Rectal smooth muscle tissue (tissue), 1 donor: ENCODE measurements at regions not wholly inside any gene's neighbourhood (a gene's known extent, or its start where the extent isn't known, plus 50 kb on each side); places are given as distances from the start of the nearest gene placed in this dataset.

ENCODE experiments used
- H3K27ac ChIP-seq: one replicate; pipeline ENCODE4 v1.7.0; 2013; ENCODE audit warnings: low read depth, low read length, inconsistent platforms
- H3K27me3 ChIP-seq: one replicate; pipeline ENCODE4 v1.7.0; 2013; ENCODE audit warnings: low read length; ENCODE audit not compliant: control insufficient read depth, insufficient read depth
- H3K36me3 ChIP-seq: one replicate; pipeline ENCODE4 v1.7.0; 2013; ENCODE audit warnings: low read length; ENCODE audit not compliant: control insufficient read depth, insufficient read depth
- H3K4me1 ChIP-seq: one replicate; pipeline ENCODE4 v1.7.0; 2013; ENCODE audit warnings: low read length; ENCODE audit not compliant: control insufficient read depth, insufficient read depth
- H3K4me3 ChIP-seq: one replicate; pipeline ENCODE4 v1.7.0; 2013; ENCODE audit warnings: low read length
- H3K9ac ChIP-seq: one replicate; pipeline ENCODE4 v1.7.0; 2013; ENCODE audit warnings: low read length

DNA sequence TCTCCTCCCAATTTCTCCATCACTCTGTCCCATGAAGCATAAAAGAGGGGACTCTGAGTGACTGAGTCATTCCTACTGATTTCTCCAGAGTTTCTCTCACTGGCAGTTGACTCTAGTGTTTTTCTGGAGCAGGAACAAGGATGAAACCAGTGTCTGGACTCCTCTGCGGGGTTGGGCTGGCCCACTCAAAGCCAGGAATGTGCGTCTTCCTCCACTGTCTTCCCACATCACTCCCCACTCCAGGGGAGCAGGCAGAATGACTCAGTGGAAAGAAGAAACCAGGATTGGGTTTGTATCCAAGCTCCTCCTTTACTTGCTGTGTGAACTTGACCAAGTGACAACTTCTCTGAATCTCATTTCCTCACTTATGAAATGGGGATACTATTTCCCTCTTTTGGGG lies 497.5 kb upstream of the SALL1 start:
- no peak overlapping the region for H3K4me3 ChIP-seq
- no peaks in the 10 kb centered on the region for H3K4me1 ChIP-seq
- H3K27ac ChIP-seq: no peak overlapping the region
- H3K27me3 ChIP-seq: no peaks in the 10 kb centered on the region
- H3K9ac ChIP-seq: no peak overlapping the region
- H3K36me3 ChIP-seq: no peaks in the 10 kb centered on the region

DNA sequence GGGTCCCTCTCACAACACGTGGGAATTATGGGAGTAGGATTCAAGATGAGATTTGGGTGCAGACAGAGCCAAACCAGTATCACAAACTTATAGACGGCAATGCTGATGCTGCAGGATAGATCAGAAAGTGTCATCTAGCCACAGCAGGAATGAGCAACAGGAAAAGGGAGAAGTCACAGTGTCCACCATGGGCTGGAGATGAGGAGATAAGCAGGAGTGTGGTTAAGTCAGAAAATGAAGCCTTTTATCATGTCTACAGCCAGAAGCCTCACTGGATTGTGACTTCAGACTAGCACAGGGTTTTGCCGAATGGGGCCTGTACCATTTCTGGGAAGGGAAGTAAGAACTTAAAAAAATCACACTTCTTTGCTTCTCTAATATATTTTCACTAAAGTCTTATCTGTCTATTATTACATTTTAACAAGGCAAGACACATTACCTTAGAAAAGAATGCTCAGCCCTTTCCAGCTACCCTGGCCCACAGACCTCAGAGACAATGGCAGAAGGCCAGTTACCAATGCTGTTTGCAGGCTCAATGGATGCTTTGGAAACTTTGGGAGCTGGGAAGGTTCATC lies 490.2 kb upstream of the SALL1 start:
- Histone ChIP-seq H3K4me1 (no peaks in the 10 kb centered on the region), H3K4me3 (no peak overlapping the region), H3K9ac (no peak overlapping the region), H3K27ac (no peak overlapping the region), H3K36me3 (no peaks in the 10 kb centered on the region), H3K27me3 (no peaks in the 10 kb centered on the region)

DNA sequence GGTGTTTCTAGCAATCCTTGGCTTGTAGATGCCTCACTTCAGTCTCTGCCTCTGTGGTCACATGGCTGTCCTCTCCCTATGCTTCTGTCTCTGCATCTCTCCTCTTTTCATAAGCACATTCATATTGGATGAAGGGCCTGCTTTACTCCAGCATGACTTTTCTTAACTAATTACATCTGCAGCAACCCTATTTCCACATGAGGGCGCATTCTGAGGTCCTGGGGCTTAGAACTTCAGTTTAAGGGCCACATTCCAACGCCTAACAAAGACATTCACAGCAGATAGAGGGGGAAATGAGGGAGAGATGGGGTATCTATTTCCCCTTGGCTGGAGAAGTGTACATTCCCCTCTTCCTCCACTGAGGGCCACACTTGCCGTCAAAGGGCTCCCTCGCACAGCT lies 489.1 kb upstream of the SALL1 start:
- H3K4me1 ChIP-seq: no peaks in the 10 kb centered on the region
- H3K27ac ChIP-seq: no peak overlapping the region
- no peaks in the 10 kb centered on the region for H3K27me3 ChIP-seq
- H3K36me3 ChIP-seq: no peaks in the 10 kb centered on the region
- H3K4me3 ChIP-seq: no peak overlapping the region
- no peak overlapping the region for H3K9ac ChIP-seq

DNA sequence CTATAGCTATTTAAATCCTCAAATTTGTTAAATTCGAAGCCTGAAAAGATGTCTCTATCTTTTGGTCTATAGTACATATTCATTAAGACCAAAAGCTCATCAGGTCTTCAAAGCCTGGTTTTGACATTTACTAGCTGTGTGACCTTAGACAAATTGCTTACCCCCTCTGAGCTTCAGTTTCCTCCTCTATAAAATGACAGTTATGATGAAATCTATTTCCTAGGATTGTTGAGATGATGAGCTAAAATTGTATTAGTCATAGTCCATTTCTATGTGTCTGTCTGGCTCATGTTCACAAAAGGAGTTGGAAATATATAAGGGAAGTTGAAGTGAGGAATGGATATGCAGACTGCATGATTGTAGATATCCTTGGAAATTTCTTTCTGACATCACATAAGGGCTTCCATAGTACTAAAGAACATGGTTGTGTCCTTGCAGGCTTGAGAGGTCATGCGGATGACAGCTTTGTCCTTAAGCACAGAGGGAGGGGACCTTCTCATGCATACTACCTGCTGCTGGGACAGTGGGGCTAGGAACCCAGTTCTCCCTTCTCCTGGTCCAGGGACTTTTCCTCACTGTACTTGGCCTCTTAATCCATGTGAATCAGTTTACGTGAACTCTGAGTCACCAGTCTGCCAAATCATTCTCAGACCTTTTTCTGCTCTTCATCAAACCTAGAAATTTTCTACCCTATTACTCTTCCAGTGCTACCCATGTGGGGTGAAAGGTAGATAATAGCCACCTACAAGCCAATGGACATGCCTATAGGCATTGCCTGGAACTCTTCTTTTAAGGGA lies 487.5 kb upstream of the SALL1 start:
- no peak overlapping the region for H3K27ac ChIP-seq
- no peak overlapping the region for H3K9ac ChIP-seq
- H3K27me3 ChIP-seq: no peaks in the 10 kb centered on the region
- no peaks in the 10 kb centered on the region for H3K4me1 ChIP-seq
- H3K4me3 ChIP-seq: no peak overlapping the region
- H3K36me3 ChIP-seq: no peaks in the 10 kb centered on the region

DNA sequence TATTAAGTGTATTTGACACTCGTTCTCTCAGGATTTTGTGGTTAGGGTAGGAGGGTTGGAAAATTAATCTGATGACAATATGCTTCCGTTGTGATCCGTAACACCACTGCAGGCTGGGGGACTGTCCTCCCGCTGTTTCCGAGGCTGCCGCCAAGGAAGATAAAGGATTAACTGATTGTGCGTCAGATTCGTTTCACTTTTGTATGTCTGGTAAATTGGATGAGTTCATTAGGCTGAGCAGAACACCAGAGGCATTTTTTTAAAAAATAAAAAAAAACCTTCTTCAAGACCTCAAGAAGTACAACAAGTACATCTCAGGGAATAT lies 486.7 kb upstream of the SALL1 start:
- Histone ChIP-seq H3K27ac (no peak overlapping the region), H3K4me1 (no peaks in the 10 kb centered on the region), H3K36me3 (no peaks in the 10 kb centered on the region), H3K4me3 (no peak overlapping the region), H3K9ac (no peak overlapping the region), H3K27me3 (no peaks in the 10 kb centered on the region)

DNA sequence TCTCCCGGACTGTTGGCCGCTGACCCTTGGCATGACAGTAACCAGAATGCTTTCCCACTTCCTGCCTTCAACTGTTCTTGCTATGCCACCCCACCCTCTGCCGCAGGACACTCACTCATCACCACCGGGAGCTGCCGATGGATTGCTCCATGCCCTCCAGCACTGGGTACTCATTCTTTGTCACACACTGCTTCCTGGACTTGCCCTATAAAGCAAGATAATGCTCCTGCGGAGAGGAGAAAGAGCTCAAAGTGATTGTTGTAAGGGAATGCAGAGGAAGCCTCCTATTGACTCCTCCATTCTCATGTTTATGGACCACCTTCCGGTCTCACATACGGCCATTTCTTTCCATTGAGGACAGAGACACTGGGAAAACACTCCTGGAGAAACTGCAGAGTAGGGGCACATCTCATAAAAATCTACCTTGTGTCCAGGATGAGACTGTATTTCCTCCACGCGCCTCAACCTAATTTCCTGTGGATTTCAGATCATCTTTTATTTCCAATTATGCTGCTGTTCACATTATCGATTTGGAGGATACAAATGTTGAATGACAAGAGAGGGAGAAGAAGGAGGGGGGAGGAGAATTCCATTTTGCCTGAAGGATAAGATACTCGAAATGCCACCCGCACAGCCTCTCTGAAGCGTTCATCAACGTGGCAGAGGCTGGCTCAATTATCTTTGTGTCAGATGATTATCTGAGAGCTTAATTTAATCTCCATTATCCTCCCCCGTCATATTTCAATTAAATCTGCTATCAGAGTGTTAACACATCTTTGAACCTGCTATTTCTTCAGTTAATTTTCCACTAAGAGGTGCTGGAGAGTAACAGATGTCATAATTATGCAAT lies 486.1 kb upstream of the SALL1 start:
- H3K4me3 ChIP-seq: no peak overlapping the region
- no peak overlapping the region for H3K9ac ChIP-seq

DNA sequence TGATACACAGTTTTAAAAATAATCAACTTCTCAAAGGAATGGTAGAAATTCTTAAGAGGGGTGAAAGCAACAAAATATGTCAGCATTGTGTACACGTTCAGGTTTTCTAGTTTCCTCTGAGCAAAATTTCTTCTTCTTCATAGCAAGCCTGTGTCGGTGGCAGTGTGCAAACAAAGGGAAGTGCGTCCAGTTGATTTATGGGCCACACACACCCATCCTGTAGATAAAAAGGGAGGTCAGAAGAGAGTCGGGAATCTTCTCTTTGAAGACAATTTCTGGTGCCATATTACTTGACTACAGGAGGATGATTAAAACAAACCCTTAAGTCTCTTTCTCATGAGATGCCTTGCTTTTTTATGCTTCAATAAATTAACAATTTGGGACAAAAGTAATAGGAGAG lies 484.1 kb upstream of the SALL1 start:
- Histone ChIP-seq H3K27ac (no peak overlapping the region), H3K36me3 (no peaks in the 10 kb centered on the region), H3K27me3 (no peaks in the 10 kb centered on the region), H3K4me3 (no peak overlapping the region), H3K4me1 (no peaks in the 10 kb centered on the region), H3K9ac (no peak overlapping the region)

More for the DNA sequence above, 486.1 kb upstream of the SALL1 start:
- H3K27ac ChIP-seq: no peak overlapping the region
- H3K4me1 ChIP-seq: no peaks in the 10 kb centered on the region
- no peaks in the 10 kb centered on the region for H3K36me3 ChIP-seq
- no peaks in the 10 kb centered on the region for H3K27me3 ChIP-seq

DNA sequence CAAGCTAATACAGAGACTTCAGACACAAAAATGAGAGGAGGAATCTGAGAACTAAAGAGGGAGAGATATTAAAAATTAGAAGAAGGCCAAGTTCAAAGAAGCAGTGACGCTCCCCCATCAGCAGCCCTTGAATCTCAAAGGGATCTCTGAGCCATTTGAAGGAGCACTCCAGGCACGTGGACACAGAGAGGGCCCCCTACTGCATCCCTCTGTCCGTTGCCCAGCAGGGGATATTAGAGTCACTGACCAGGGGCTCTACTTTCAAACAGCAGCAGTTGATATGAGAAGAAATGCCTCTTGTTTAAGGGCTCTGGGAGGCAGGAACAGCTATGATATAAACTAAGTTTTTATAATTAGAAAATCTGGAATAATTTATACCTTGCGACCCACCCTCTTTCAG lies 479.0 kb upstream of the SALL1 start:
- no peaks in the 10 kb centered on the region for H3K4me1 ChIP-seq

DNA sequence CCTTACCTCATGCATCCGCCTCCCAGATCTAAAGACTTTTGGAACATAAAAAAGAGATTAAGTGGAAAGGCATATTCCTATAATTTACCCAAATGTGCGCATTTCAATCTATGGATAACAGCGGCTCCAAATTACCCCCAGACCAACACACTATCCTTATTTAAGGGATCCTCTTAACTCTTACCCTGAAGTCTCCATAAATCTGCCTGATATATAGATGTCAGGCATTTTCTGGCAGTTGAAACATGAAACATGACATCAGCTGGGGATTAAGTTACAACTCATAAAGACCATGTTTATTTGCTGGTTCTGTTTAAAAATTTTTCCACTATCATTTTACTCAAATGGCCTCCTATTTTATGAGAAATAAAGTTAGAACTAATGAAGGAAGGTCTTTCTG lies 478.5 kb upstream of the SALL1 start:
- Histone ChIP-seq H3K4me3 (no peak overlapping the region), H3K27me3 (no peaks in the 10 kb centered on the region), H3K4me1 (no peaks in the 10 kb centered on the region), H3K27ac (no peak overlapping the region), H3K36me3 (no peaks in the 10 kb centered on the region), H3K9ac (no peak overlapping the region)

More for the DNA sequence above, 479.0 kb upstream of the SALL1 start:
- Histone ChIP-seq H3K36me3 (no peaks in the 10 kb centered on the region), H3K4me3 (no peak overlapping the region), H3K9ac (no peak overlapping the region), H3K27me3 (no peaks in the 10 kb centered on the region), H3K27ac (no peak overlapping the region)

DNA sequence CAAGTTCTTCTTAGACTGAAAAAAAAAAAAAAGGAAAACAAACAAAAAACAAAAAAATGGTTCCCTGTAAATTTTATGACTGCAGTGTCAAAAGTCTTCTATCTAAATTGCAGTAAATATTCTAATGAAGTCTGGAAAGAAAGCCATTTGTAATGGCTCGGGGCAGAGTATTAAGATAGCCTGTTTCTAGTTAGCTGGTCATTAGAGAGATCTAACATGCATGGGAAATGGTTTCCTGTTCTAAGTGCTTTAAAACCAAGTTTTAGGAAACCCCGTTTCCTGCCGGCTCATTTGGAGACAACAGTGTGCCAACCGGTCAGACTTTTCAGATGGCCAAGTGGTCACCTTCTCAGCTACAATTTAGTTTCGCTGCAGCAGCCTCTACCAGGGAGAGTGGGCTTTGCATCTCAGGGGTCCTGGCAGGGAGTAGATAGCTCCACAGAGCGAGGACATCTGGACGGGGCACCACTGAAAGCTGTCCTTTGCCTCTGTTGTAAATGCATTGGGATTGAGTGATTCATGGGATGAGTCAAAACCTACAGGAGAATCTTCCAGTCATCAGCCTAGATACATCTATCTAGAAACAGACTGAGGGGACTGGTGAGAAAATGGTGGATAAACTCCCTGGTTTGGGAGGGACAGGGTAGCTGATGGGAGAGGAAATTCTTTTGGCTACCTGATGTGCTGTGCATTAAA lies 473.2 kb upstream of the SALL1 start:
- H3K27me3 ChIP-seq: no peaks in the 10 kb centered on the region
- no peaks in the 10 kb centered on the region for H3K36me3 ChIP-seq
- H3K4me3 ChIP-seq: no peak overlapping the region
- no peaks in the 10 kb centered on the region for H3K4me1 ChIP-seq
- H3K9ac ChIP-seq: no peak overlapping the region
- H3K27ac ChIP-seq: no peak overlapping the region

DNA sequence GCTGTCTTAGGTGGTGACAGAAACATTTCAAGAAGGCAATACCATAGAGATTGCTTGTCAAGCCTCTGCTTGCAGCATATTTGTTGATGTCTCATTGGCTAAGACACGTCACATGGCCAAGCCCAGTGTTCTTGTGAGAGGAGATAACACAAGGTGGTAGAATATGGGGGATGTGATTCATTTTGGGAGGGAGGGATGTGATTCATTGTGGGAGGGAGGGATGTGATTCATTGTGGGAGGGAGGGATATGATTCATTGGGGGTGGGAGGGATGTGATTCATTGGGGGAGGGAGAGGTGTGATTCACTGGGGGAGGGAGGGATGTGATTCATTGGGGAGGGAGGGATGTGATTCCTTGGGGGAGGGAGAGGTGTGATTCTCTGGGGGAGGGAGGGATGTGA lies 470.5 kb upstream of the SALL1 start:
- Histone ChIP-seq H3K27ac (no peak overlapping the region), H3K27me3 (no peaks in the 10 kb centered on the region), H3K4me1 (no peaks in the 10 kb centered on the region), H3K9ac (no peak overlapping the region), H3K4me3 (no peak overlapping the region), H3K36me3 (no peaks in the 10 kb centered on the region)

DNA sequence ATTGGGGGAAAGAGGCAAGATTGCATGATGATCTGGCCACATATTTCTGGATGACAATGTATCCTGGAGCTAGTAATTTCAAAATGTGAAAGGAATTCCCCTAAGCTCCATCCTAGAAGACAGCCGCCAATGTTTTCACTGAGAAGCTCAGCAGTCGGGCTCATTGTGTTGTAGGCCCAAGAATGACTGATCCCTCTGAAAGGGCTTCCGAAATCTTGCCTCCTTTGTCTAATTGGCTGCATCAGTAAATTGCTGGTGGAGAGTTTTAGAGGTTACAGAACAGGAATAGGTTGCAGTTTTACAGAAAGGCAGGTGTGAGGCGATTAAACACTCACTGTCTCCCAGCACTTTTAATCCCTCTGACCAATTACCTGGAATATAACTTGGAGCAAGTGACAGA lies 464.1 kb upstream of the SALL1 start:
- Histone ChIP-seq H3K27me3 (no peaks in the 10 kb centered on the region), H3K27ac (no peak overlapping the region), H3K4me1 (no peaks in the 10 kb centered on the region), H3K4me3 (no peak overlapping the region), H3K9ac (no peak overlapping the region), H3K36me3 (no peaks in the 10 kb centered on the region)
